ENCODE measurements at regions not wholly inside any gene's neighbourhood (a gene's known extent, or its start where the extent isn't known, plus 50 kb on each side); places are given as distances from the start of the nearest gene placed in this dataset.
"Not testable (repeated sequence)": the region's sequence is repeated elsewhere in the genome, so short reads cannot be mapped to it uniquely, and the experiment has no call there.

DNA sequence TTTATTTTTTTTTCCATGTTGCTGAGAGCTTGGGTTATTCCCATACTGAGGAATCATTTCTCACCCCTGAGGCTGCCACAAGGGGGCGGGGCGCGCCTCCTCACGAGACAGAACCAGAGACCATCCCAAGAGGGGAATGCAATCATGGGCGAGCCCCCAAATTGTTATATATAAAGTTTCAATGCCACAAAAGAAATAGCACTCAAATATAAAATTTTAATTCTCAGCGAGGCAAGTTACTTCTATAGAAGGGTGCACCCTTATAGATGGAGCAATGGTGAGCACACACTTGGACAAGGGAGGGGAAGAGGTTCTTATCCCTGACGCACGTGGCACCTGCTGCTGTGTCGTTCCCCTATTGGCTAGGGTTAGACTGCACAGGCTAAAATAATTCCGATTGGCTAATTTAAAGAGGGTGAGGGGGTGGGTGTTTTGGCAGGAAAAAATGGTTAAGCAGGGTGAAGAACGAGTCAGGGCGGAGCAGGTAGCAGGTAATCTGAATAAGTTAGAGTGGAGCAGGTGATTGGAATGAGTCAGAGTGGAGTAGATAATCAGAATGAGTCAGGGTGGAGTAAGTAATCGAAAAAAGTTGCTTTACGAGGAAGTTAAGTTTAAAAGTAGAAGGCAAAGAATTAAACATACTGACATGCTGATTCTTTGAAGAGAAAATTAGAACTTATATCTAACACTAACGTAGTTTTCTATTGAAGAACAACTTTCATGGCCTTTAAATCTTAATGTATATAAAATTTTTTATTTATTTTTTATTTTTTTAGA lies 177.5 kb downstream of the MTCL1 start:
- CTCF ChIA-PET: no interaction called here
- POLR2A ChIA-PET: no interaction called here
- H3K9me3 Mint-ChIP-seq: peaks cover 9% of the 10 kb centered on the region
- peaks cover 10% of the 10 kb centered on the region for H3K27me3 Mint-ChIP-seq
- H3K27ac Mint-ChIP-seq: no peak overlapping the region
- H3K4me1 Mint-ChIP-seq: no peaks in the 10 kb centered on the region
- DNase-seq: no peak
- no peak overlapping the region for H3K4me3 Mint-ChIP-seq
- H3K36me3 Mint-ChIP-seq (ENCODE audit: low read depth): no peaks in the 10 kb centered on the region

DNA sequence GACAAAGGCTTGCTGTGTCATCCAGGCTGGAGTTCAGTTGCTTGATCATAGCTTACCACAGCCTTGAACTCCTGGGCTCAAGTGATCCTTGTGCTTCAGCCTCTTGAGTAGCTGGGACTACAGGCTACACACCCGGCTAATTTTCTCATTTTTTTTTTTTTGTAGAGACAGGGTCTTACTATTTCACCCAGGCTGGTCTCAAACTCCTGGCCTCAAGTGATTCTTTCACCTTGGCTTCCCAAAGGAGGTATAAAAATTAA lies 178.0 kb downstream of the MTCL1 start:
- H3K4me3 Mint-ChIP-seq: no peak overlapping the region
- H3K9me3 Mint-ChIP-seq: peaks cover 9% of the 10 kb centered on the region
- ChIA-PET POLR2A (no interaction called here), CTCF (no interaction called here)
- DNase-seq: no peak
- no peak overlapping the region for H3K27ac Mint-ChIP-seq
- H3K27me3 Mint-ChIP-seq: peaks cover 12% of the 10 kb centered on the region
- no peaks in the 10 kb centered on the region for H3K36me3 Mint-ChIP-seq (ENCODE audit: low read depth)
- no peaks in the 10 kb centered on the region for H3K4me1 Mint-ChIP-seq

DNA sequence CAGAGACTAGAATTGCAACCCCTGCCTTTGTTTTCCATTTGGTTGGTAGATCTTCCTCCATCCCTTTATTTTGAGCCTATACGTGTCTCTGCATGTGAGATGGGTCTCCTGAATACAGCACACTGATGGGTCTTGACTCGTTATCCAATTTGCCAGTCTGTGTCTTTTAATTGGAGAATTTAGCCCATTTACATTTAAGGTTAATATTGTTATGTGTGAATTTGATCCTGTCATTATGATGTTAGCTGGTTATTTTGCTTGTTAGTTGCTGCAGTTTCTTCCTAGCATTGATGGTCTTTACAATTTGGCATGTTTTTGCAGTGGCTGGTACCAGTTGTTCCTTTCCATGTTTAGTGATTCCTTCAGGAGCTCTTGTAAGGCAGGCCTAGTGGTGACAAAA lies 182.5 kb downstream of the MTCL1 start:
- H3K27me3 Mint-ChIP-seq; DNase-seq; H3K9me3 Mint-ChIP-seq; H3K4me3 Mint-ChIP-seq; POLR2A ChIA-PET; H3K36me3 Mint-ChIP-seq (ENCODE audit: low read depth); H3K4me1 Mint-ChIP-seq; H3K27ac Mint-ChIP-seq; CTCF ChIA-PET: not testable (repeated sequence)

DNA sequence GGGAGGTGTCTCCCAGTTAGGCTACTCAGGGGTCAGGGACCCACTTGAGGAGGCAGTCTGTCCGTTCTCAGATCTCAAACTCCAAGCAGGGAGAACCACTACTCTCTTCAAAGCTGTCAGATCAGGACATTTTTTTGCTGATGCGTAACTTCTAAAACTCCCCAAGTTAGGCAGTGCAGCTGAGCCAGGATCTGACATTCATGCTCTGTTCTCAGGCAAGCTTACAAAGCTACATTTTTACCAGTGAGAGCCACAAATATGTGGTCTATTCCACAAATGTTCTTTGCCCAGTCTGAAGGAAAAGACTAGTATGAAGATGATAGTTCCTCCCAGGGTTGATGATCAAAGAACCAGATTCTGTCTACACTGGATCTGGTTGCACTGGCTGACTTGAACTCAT lies 184.1 kb downstream of the MTCL1 start:
- H3K9me3 Mint-ChIP-seq: no peaks in the 10 kb centered on the region
- peaks cover 4% of the 10 kb centered on the region for H3K27me3 Mint-ChIP-seq
- ChIA-PET POLR2A (no interaction called here), CTCF (no interaction called here)
- no peaks in the 10 kb centered on the region for H3K36me3 Mint-ChIP-seq (ENCODE audit: low read depth)
- H3K27ac Mint-ChIP-seq: no peak overlapping the region
- no peak for DNase-seq
- H3K4me1 Mint-ChIP-seq: no peaks in the 10 kb centered on the region
- no peak overlapping the region for H3K4me3 Mint-ChIP-seq

DNA sequence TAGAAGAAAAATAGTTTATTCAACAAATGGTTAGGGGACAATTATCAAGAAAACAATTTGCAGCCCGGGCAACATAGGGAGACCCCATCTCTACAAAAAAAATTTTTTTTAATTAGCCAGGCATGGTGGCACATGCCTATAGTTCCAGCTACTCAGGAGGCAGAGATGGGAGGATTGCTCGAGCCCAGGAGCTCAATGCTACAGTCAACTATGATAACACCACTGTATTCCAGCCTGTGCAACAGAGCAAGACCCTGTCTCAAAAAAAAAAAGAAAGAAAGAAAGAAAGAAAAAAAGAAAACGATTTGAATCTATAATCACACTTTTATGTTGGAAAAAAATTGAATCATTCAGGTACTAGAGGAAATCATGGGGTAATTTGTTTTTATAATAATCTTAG lies 185.1 kb downstream of the MTCL1 start:
- H3K36me3 Mint-ChIP-seq (ENCODE audit: low read depth); CTCF ChIA-PET; POLR2A ChIA-PET; H3K27ac Mint-ChIP-seq; H3K27me3 Mint-ChIP-seq; H3K9me3 Mint-ChIP-seq; H3K4me1 Mint-ChIP-seq; H3K4me3 Mint-ChIP-seq; DNase-seq: not testable (repeated sequence)

DNA sequence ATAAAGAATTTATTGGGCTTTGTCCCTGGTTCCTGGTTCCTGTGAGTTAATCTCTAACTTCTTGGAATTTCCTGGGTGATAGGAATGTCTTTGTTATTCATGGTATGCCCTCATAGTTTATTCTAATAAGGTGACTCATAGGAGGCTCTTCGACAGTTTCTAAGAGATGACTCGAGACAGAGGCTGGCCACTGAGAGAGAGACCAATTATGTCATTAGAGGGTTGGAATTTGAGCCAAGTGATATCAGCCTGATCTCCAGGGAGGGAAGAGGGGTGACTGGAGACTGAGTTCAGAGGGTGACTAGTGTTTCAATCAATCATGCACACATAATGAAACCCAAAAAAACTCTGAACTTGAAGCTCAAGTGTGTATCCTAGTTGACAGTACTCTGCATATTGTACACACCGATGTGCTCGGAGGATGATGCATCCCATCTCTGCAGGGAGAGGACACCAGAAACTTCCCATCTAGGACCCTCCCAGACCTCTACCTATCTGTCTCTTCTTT lies 185.7 kb downstream of the MTCL1 start:
- Mint-ChIP-seq H3K27me3 (peaks cover 4% of the 10 kb centered on the region), H3K4me1 (no peaks in the 10 kb centered on the region), H3K36me3 (ENCODE audit: low read depth) (no peaks in the 10 kb centered on the region), H3K9me3 (no peaks in the 10 kb centered on the region), H3K4me3 (no peak overlapping the region), H3K27ac (no peak overlapping the region)
- CTCF ChIA-PET: no interaction called here
- DNase-seq: no peak
- POLR2A ChIA-PET: no interaction called here

DNA sequence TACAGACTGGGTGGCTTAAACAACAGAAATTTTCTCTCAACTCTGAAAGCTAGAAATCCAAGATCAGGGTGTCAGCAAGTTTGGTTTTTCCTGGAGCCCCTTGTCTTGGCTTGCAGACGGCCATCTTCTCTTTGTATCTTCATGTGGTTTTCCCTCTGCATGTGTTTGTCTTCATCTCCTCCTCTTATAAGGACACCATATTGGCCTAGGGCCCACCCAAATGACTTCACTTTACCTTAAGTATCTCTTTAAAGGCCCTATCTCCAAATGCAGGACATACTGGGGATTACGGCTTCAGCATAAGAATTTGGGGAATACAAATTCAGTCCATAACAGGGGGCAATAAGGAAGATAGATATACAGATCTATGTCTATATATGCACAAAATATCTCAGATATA lies 187.9 kb downstream of the MTCL1 start:
- H3K27me3 Mint-ChIP-seq: no peaks in the 10 kb centered on the region
- H3K4me3 Mint-ChIP-seq: no peak overlapping the region
- H3K9me3 Mint-ChIP-seq: no peaks in the 10 kb centered on the region

DNA sequence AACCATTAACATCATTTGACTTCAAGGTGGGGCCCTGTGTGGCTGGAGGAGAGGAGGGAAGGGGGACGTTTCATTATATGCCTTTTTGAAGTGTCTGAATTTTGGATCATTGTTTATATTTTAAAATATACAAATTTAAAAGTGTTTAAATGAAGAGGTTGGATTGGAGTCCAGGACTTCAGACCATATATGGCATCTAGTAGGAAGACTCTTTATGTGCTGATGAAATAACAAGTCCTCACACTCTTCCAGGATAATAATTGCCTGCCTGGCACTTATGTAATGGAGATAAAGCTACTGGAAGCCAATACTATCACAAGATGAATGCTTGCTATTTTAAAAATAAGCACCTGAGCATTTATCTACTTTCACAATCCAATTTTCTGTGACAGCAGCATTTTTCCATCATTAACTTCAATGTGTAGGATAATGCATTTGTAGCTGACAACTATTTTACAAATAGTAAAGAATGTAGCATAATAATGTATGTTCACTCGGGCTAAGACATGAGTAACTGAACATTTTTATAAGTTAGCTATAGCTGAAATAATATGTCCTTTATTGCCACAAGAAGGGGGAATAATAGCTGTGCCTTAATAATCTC lies 188.4 kb downstream of the MTCL1 start:
- H3K36me3 Mint-ChIP-seq (ENCODE audit: low read depth): no peaks in the 10 kb centered on the region
- DNase-seq: no peak

More for the DNA sequence above, 187.9 kb downstream of the MTCL1 start:
- no peaks in the 10 kb centered on the region for H3K36me3 Mint-ChIP-seq (ENCODE audit: low read depth)
- CTCF ChIA-PET: no interaction called here
- POLR2A ChIA-PET: no interaction called here
- no peak for DNase-seq
- H3K27ac Mint-ChIP-seq: no peak overlapping the region
- H3K4me1 Mint-ChIP-seq: no peaks in the 10 kb centered on the region

DNA sequence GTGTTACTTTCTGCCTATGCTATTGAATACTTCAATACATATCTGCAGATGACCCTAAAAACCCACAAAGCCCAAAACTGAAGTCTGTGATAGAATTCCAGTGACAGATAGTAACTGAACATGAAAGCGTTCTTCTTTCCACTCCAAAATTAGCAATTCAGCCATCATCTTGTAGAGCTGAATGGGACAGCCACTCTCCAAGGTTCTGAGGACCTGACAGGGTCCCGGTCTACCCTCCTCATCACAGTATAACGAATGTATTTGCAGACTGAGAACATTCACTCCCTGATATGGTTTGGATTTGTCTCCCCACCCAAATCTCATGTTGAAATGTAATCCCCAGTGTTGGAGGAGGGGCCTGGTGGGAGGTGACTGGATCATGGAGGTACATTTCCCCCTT lies 189.5 kb downstream of the MTCL1 start:
- ChIA-PET POLR2A (no interaction called here), CTCF (no interaction called here)
- no peak for DNase-seq
- Mint-ChIP-seq H3K27ac (no peak overlapping the region), H3K9me3 (no peaks in the 10 kb centered on the region), H3K27me3 (no peaks in the 10 kb centered on the region), H3K36me3 (ENCODE audit: low read depth) (no peaks in the 10 kb centered on the region), H3K4me1 (no peaks in the 10 kb centered on the region), H3K4me3 (no peak overlapping the region)

More for the DNA sequence above, 188.4 kb downstream of the MTCL1 start:
- H3K27me3 Mint-ChIP-seq: no peaks in the 10 kb centered on the region
- ChIA-PET CTCF (no interaction called here), POLR2A (no interaction called here)
- no peak overlapping the region for H3K4me3 Mint-ChIP-seq
- no peaks in the 10 kb centered on the region for H3K9me3 Mint-ChIP-seq
- H3K4me1 Mint-ChIP-seq: no peaks in the 10 kb centered on the region
- H3K27ac Mint-ChIP-seq: no peak overlapping the region

DNA sequence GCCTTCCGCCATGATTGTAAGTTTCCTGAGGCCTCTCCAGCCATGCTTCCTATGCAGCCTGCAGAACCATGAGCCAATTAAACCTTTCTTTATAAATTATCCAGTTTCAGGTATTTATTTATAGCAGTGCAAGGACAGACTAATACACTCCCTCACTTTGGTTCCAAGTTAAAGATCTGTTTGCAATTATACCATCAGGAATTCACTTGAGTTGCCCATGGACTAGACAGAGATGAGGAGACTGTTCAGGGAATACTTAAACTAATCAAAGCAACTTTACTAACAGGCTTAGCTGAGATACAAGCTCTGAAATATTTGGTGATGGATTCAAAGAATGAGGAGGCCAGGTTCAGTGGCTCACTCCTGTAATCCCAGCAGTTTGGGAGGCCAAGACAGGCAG lies 190.0 kb downstream of the MTCL1 start:
- DNase-seq: no peak
- H3K36me3 Mint-ChIP-seq (ENCODE audit: low read depth): no peaks in the 10 kb centered on the region
- H3K4me3 Mint-ChIP-seq: no peak overlapping the region
- ChIA-PET CTCF (no interaction called here), POLR2A (no interaction called here)
- no peaks in the 10 kb centered on the region for H3K4me1 Mint-ChIP-seq
- no peak overlapping the region for H3K27ac Mint-ChIP-seq
- no peaks in the 10 kb centered on the region for H3K27me3 Mint-ChIP-seq
- H3K9me3 Mint-ChIP-seq: no peaks in the 10 kb centered on the region

DNA sequence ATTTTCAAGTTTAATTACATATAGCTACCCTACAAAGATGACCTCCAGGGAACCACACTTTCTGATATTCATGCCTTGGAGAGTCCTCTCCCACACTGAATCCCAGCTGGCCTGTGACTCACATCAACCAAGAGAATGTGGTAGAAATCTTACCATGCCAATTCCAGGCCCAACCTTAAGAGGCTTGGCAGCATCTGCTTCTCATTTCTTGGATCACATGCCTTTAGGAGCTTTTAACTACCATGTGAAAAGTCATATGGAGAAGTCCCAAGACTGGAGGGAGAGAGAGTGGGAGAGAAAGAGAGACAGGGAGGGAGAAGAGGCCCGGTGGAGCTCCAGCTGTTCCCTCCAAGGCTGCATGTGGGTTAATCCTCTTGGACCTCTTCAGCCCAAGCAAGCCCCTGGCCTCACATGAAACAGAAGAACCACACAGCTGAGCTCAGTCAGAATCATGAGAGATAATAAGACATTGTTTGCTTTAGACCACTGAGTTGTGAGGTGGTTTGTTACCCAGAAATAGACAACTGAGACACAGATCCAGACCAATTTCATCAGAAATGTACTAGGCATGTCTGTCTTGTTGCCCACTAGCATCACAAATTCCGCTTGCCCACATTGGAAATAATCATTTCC lies 190.7 kb downstream of the MTCL1 start:
- CTCF ChIA-PET: interaction anchor here (0.8 kb wide), 1 partner anchor 13 kb away, joined by 3 read pairs; no protein-coding TSS in a partner anchor
- Mint-ChIP-seq H3K27ac (no peak overlapping the region), H3K4me1 (no peaks in the 10 kb centered on the region), H3K36me3 (ENCODE audit: low read depth) (no peaks in the 10 kb centered on the region), H3K9me3 (no peaks in the 10 kb centered on the region), H3K27me3 (no peaks in the 10 kb centered on the region), H3K4me3 (no peak overlapping the region)
- POLR2A ChIA-PET: no interaction called here
- DNase-seq: no peak

DNA sequence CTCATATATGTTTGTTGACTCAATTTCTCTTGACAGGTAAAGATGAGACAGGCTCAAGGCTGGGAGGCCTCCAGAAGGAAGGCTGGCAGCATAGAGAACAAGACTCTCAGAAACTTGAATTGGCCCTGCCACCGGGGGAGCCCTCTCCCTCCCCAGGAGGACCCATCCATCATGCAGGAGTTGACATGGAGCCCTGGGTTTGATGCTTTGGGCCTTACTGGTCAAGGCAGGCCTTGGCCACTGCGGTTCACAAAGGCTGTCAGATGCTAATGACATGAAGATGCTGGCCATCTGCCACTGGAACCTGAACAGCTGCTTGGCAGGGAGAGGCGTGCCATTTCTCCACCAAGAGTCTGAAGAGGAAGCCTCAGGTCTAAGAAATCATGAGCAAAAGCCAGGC lies 193.6 kb downstream of the MTCL1 start:
- no peak for DNase-seq
- no peaks in the 10 kb centered on the region for H3K4me1 Mint-ChIP-seq
- POLR2A ChIA-PET: no interaction called here
- H3K27me3 Mint-ChIP-seq: peaks cover 14% of the 10 kb centered on the region
- H3K27ac Mint-ChIP-seq: no peak overlapping the region
- H3K36me3 Mint-ChIP-seq (ENCODE audit: low read depth): no peaks in the 10 kb centered on the region
- H3K4me3 Mint-ChIP-seq: no peak overlapping the region
- no peaks in the 10 kb centered on the region for H3K9me3 Mint-ChIP-seq
- CTCF ChIA-PET: no interaction called here

DNA sequence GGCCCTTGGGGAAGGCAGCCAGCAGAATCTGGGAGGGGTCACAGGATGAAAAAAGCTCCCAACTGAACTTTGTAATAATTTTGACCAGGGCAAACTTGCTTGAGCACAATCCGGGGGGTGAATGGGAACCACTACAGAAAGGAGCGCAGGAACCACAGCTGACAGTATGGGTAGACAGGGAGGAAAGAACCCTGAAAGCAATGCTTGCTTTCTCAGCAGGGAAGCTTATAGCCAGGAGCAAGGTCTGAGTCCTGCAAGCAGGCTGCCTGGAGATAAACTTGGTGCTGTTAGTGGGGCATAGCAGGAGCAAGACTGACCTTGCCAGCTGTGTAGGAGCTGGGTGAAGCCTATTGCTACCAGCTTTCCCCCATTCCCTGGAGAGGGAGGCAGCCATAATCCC lies 195.2 kb downstream of the MTCL1 start:
- Mint-ChIP-seq H3K27ac (no peak overlapping the region), H3K36me3 (ENCODE audit: low read depth) (no peaks in the 10 kb centered on the region), H3K9me3 (no peaks in the 10 kb centered on the region), H3K4me3 (no peak overlapping the region), H3K4me1 (no peaks in the 10 kb centered on the region), H3K27me3 (peaks cover 17% of the 10 kb centered on the region)
- ChIA-PET POLR2A (no interaction called here), CTCF (no interaction called here)
- no peak for DNase-seq

DNA sequence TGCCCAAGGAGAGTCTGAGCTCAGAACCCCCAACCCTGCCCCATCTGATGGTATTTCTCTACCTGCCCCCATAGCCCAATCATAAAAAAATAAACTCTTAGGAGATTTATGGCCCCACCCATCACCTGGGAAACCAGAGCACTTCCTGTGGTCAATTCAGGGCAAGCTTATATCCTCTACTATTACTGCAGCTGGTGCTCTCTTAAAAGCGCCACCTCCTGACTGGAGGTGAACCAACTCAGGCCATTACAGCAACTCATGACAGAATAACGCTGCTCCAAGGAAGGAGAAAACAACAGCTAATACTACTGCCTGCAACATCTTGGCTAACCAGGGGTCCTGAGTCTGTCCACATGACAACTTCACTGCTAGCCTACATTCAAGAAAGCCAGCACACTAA lies 195.7 kb downstream of the MTCL1 start:
- DNase-seq: no peak
- no peaks in the 10 kb centered on the region for H3K4me1 Mint-ChIP-seq
- H3K4me3 Mint-ChIP-seq: no peak overlapping the region
- H3K27me3 Mint-ChIP-seq: peaks cover 17% of the 10 kb centered on the region
- H3K27ac Mint-ChIP-seq: no peak overlapping the region
- H3K36me3 Mint-ChIP-seq (ENCODE audit: low read depth): no peaks in the 10 kb centered on the region
- POLR2A ChIA-PET: no interaction called here
- peaks cover under 1% of the 10 kb centered on the region for H3K9me3 Mint-ChIP-seq
- CTCF ChIA-PET: no interaction called here
